Lower lobe of right lung (tissue), 2 donors: ENCODE measurements at regions not wholly inside any gene's neighbourhood (a gene's known extent, or its start where the extent isn't known, plus 50 kb on each side); places are given as distances from the start of the nearest gene placed in this dataset.

Source experiments
- ATAC-seq, 2 donors: fragments of 200-7000 bp; cut with Tn5 transposase; one replicate each; pipeline ENCODE4 v1.9.1; 2020 to 2022; ENCODE audit warnings: mild to moderate bottlenecking in 2 of 2, moderate library complexity in 2 of 2
- DNase-seq: peaks from one replicate; pipeline ENCODE4 v3.0.0-alpha.2; 2020
- H3K27ac ChIP-seq: fragments of 200-600 bp; one replicate; pipeline ENCODE4 v1.8.0; 2022
- H3K27me3 ChIP-seq: fragments of 200-600 bp; one replicate; pipeline ENCODE4 v1.8.0; 2022; ENCODE audit warnings: low read depth
- H3K36me3 ChIP-seq: fragments of 200-600 bp; one replicate; pipeline ENCODE4 v1.8.0; 2022; ENCODE audit warnings: mild to moderate bottlenecking
- H3K4me1 ChIP-seq: fragments of 200-600 bp; one replicate; pipeline ENCODE4 v1.8.0; 2022
- H3K4me3 ChIP-seq: fragments of 200-600 bp; one replicate; pipeline ENCODE4 v1.8.0; 2022; ENCODE audit warnings: mild to moderate bottlenecking
- H3K9me3 ChIP-seq: fragments of 200-600 bp; one replicate; pipeline ENCODE4 v1.8.0; 2022
- intact Hi-C: fragments of 100-400 bp; cut with DNase I; formaldehyde crosslinking; loops from one replicate; pipeline ENCODE4 v1.11.0; 2022
- TF ChIP-seq, protein P1 (sequence below): fragments of 200-600 bp; IDR thresholded peaks from one replicate; pipeline ENCODE4 v1.8.0; 2022; ENCODE audit warnings: antibody characterized with exemption, mild to moderate bottlenecking
- donor health status: DM: no; HTN: yes; CAD: no; lungs with severe emphysema.

DNA sequence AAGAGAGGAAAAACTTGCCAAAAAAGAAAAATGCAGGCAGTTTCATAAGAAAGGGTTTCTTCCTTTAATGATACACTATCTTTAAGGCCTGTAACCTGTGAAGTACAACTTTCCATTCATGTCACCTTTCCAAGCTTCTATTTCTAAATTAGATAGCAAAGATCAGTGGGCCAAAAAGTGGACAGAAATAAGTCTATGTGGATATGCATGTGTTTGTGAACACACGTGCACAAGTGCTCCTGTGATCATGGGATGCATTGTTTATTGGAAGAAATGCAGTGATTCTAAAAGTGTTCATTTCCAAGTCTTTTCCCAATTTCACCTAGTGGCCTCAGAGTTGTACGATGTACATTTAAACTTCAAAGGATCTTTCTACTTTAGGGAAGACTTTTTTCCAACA lies 230.0 kb upstream of the BLID start:
- Histone ChIP-seq H3K27me3 (no peaks in the 10 kb centered on the region), H3K9me3 (no peaks in the 10 kb centered on the region), H3K27ac (no peak overlapping the region), H3K36me3 (no peaks in the 10 kb centered on the region), H3K4me3 (no peak overlapping the region), H3K4me1 (peaks cover 8% of the 10 kb centered on the region)
- no peak for DNase-seq
- intact Hi-C loops = no loop called here
- TF ChIP-seq, protein P1, sequence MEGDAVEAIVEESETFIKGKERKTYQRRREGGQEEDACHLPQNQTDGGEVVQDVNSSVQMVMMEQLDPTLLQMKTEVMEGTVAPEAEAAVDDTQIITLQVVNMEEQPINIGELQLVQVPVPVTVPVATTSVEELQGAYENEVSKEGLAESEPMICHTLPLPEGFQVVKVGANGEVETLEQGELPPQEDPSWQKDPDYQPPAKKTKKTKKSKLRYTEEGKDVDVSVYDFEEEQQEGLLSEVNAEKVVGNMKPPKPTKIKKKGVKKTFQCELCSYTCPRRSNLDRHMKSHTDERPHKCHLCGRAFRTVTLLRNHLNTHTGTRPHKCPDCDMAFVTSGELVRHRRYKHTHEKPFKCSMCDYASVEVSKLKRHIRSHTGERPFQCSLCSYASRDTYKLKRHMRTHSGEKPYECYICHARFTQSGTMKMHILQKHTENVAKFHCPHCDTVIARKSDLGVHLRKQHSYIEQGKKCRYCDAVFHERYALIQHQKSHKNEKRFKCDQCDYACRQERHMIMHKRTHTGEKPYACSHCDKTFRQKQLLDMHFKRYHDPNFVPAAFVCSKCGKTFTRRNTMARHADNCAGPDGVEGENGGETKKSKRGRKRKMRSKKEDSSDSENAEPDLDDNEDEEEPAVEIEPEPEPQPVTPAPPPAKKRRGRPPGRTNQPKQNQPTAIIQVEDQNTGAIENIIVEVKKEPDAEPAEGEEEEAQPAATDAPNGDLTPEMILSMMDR = no peak
- ATAC-seq = no peak

DNA sequence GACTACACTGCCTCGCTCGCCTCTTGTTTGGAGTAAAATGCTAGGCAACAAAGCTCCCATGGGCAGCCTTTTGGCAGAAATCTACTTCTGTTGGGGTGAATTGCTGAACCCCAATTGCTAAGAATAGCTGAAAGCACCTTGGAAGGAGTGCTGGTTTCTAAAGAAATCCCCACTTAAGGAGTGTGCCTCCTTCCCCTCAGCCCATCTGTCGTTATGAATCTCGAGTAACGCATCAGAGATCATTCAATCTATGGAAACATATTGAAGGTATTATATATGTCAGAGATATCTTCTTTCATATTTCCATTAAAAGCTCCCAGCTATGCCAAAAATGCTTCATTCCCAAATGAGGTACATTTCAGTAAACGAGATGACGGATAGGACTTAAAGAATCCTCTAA lies 229.6 kb upstream of the BLID start:
- Histone ChIP-seq H3K9me3 (no peaks in the 10 kb centered on the region), H3K4me3 (no peak overlapping the region), H3K4me1 (peaks cover 8% of the 10 kb centered on the region), H3K36me3 (no peaks in the 10 kb centered on the region), H3K27ac (no peak overlapping the region), H3K27me3 (no peaks in the 10 kb centered on the region)
- intact Hi-C loops = no loop called here
- DNase-seq = no peak
- TF ChIP-seq, protein P1 = no peak
- no peak for ATAC-seq

DNA sequence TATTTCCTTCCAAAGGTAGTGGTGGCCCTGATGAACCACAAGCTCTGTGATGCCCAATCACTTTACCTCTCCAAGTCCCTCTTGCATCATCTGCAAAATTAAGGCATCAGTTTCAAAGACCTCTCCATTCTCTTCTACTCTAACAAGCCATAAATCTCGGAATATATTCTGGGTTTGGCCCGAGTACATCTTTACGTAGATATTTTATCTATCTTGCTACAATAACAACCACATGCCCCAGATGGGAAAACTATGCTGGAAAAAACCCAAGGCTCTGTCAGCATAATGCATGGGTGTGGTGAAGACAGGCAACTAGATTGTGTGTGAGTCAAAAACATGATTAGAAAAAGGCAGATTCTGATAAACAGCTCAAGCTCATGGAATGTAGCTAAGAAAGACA lies 228.2 kb upstream of the BLID start:
- Histone ChIP-seq H3K36me3 (no peaks in the 10 kb centered on the region), H3K4me1 (peaks cover 8% of the 10 kb centered on the region), H3K4me3 (no peak overlapping the region), H3K27ac (no peak overlapping the region), H3K9me3 (no peaks in the 10 kb centered on the region), H3K27me3 (no peaks in the 10 kb centered on the region)
- DNase-seq (no peak), ATAC-seq (no peak)
- intact Hi-C loops = no loop called here
- TF ChIP-seq, protein P1 = no peak

DNA sequence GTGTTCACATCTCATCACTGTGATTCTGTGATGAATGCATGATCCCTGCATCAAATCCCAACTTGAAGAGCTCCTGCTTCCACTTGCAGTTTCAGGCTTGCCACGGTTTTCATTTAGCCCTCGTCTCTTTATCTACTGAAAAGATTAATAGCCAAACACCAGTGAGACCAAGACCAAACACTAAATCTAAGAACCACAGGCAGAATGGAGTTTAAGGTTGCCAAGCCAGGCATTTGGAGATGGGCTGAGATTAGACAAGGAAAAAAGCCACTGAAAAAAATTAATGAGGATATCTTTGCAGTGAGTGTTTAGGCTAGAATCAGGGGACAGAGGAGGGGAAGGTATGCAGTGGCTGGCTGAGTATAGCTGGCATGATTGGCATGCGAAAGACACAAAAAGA lies 227.2 kb upstream of the BLID start:
- Histone ChIP-seq H3K4me3 (no peak overlapping the region), H3K9me3 (no peaks in the 10 kb centered on the region), H3K27me3 (no peaks in the 10 kb centered on the region), H3K4me1 (peaks cover 8% of the 10 kb centered on the region), H3K36me3 (no peaks in the 10 kb centered on the region), H3K27ac (no peak overlapping the region)
- TF ChIP-seq, protein P1 = no peak
- ATAC-seq (no peak), DNase-seq (no peak)
- intact Hi-C loops = no loop called here

DNA sequence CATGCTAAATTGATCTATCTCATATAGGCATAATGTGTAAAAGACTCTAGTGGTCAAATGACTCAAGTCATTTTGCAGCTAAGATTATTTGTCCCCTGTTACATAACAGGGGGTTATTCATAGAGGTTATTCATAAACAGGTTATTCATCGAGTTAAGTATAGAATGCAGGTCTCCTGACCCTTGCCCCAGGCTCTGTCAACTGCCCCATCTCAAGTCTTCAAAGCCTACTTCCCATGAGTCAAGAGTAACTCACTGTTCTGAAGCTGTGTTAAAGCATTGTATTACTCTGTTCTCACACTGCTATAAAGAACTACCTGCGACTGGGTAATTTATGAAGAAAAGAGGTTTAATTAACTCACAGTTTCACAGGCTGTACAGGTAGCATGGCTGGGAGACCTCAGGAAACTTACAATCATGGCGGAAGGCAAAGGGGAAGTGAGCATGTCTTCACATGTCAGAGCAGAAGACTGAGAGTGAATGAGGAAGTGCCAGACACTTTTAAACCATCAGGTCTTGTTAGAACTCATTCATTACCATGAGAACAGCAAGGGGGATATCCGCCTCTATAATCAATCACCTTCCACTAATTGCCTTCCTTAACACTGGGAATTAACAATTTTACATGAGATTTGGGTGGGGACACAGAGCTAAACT lies 226.2 kb upstream of the BLID start:
- TF ChIP-seq, protein P1 = no peak
- no peak overlapping the region for H3K27ac ChIP-seq
- intact Hi-C loops = no loop called here
- DNase-seq (no peak), ATAC-seq (no peak)
- H3K4me1 ChIP-seq = peaks cover 14% of the 10 kb centered on the region
- no peaks in the 10 kb centered on the region for H3K36me3 ChIP-seq
- no peaks in the 10 kb centered on the region for H3K9me3 ChIP-seq
- H3K27me3 ChIP-seq = no peaks in the 10 kb centered on the region
- H3K4me3 ChIP-seq = no peak overlapping the region
